Activated T-cell treated with anti-CD3 and anti-CD28 coated beads, Interleukin-2, amount 50 U/mL, for 72 hours (primary cell): ENCODE measurements at regions not wholly inside any gene's neighbourhood (a gene's known extent, or its start where the extent isn't known, plus 50 kb on each side); places are given as distances from the start of the nearest gene placed in this dataset.

Experiments used
- ATAC-seq, 2 donors: fragments of 150-1000 bp; cut with Tn5 transposase; replicated peaks in 1 of 2; 2 replicates each; pipeline ENCODE4 v1.10.0; 2021; ENCODE audit warnings: moderate library complexity in 2 of 2, mild to moderate bottlenecking in 1 of 2
- DNase-seq, 2 donors: peaks; one replicate each; pipeline ENCODE4 v3.0.0; 2021 to 2022; ENCODE audit warnings: mixed read lengths in 1 of 2
- H3K27ac Mint-ChIP-seq: one replicate; pipeline ENCODE4 v1.8.0; 2022; ENCODE audit warnings: mild to moderate bottlenecking, moderate library complexity, mixed read lengths
- H3K27me3 Mint-ChIP-seq: one replicate; pipeline ENCODE4 v1.8.0; 2022; ENCODE audit warnings: low read depth, mixed read lengths
- H3K36me3 Mint-ChIP-seq, 2 donors: one replicate each; pipeline ENCODE4 v1.8.0; 2022; ENCODE audit warnings: mixed read lengths in 2 of 2, mild to moderate bottlenecking in 1 of 2; ENCODE audit not compliant: insufficient read depth in 2 of 2
- H3K4me1 Mint-ChIP-seq: one replicate; pipeline ENCODE4 v1.8.0; 2022; ENCODE audit warnings: low read depth, mixed read lengths
- H3K4me3 Mint-ChIP-seq, 2 donors: one replicate each; pipeline ENCODE4 v1.8.0; 2022; ENCODE audit warnings: mild to moderate bottlenecking in 2 of 2, mixed read lengths in 2 of 2, moderate library complexity in 2 of 2
- H3K9me3 Mint-ChIP-seq, 2 donors: one replicate each; pipeline ENCODE4 v1.8.0; 2022; ENCODE audit warnings: mixed read lengths in 2 of 2

DNA sequence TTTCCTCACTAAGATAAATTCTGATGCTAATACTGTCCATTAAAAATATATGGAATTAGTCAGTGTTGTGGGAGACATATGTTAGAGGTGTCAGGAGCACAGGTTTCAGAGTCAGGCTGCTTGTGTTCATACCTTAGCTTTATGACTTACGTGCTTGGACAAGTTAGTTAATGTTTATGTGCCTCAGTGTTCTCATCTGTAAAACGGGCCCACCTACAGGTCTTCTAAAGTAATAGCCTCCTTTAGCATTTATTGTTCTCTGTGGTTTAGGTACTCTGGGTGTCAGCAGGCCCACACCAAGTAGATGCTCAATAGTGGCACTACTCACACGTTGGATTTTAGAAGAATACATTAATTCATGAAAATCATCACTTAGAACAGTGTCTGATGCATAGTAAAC, 308.7 kb upstream of the ZC3H12C start:
- no peak overlapping the region for H3K4me3 Mint-ChIP-seq
- no peaks in the 10 kb centered on the region for H3K4me1 Mint-ChIP-seq
- no peak for ATAC-seq
- H3K36me3 Mint-ChIP-seq, result no peaks in the 10 kb centered on the region
- no peaks in the 10 kb centered on the region for H3K9me3 Mint-ChIP-seq
- DNase-seq, result no peak
- H3K27ac Mint-ChIP-seq, result no peak overlapping the region
- H3K27me3 Mint-ChIP-seq, result no peaks in the 10 kb centered on the region

DNA sequence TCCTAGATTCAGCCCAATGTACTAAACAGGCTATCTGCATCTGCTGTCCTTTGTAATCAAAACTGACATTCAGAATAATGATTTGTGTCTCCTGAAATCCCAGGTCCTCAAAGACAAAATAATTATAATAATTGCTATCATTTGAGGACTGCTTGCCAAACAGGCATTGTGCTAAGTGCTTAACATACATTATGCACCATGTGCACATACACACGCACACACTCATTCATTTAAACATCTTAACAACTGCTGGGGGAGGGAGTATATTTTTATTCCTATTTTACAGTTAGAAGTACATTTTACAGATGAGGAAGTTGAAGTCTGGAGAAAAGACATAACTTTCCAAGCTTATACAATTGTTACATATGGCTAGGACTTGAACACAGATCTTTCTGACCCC, 308.0 kb upstream of the ZC3H12C start:
- no peaks in the 10 kb centered on the region for H3K36me3 Mint-ChIP-seq
- H3K9me3 Mint-ChIP-seq, result no peaks in the 10 kb centered on the region
- no peak overlapping the region for H3K4me3 Mint-ChIP-seq
- DNase-seq (no peak), ATAC-seq (no peak)
- no peak overlapping the region for H3K27ac Mint-ChIP-seq
- no peaks in the 10 kb centered on the region for H3K27me3 Mint-ChIP-seq
- no peaks in the 10 kb centered on the region for H3K4me1 Mint-ChIP-seq

DNA sequence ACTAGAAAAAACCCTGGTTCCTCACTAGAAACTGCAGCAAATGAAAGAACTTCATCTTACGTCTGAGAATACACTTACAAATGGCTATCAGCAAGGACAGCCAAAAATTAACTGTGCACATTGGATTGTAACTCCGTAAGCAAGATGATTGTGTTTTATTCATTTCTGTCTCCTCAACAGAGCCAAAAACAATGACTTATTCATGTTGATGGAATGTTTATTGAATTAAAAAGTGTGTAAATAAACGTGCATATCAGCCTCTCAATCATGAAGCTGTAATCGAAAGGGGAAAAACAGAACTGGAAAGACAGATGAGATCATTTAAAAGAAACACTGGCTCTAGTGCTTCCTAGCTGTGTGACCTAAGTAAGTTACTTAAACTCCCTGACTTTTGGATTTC, 307.5 kb upstream of the ZC3H12C start:
- H3K4me3 Mint-ChIP-seq, result no peak overlapping the region
- no peak overlapping the region for H3K27ac Mint-ChIP-seq
- H3K9me3 Mint-ChIP-seq, result no peaks in the 10 kb centered on the region
- no peak for ATAC-seq
- H3K4me1 Mint-ChIP-seq, result no peaks in the 10 kb centered on the region
- H3K36me3 Mint-ChIP-seq, result no peaks in the 10 kb centered on the region
- no peaks in the 10 kb centered on the region for H3K27me3 Mint-ChIP-seq
- no peak for DNase-seq

DNA sequence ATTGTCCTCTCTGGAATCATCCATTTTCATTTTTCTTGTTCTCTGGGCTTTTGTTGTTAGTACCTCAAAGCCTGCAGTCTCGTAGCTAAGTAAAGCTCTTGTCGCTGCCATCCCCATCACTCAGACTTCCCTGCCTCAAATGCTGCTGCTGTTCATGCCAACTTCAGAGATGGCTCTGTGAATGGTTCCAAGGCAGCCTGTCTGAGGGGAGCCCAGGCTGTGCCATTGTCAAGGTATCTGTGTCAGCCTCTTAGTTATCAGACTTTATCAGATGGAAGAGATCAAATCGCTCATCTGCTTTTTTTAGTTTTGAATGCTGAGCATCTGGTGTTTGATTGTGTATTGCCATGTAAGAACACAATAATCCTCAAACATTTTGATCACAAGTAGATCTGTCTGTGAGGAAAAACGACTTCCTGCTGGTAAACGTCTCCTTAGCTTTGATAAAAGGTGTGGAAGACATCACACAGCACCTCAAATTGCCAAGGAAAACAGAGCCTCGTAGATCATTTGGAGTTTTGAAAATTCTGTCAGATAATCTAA, 304.2 kb upstream of the ZC3H12C start:
- H3K27me3 Mint-ChIP-seq, result no peaks in the 10 kb centered on the region
- H3K4me3 Mint-ChIP-seq, result no peak overlapping the region
- ATAC-seq (no peak), DNase-seq (no peak)
- H3K9me3 Mint-ChIP-seq, result no peaks in the 10 kb centered on the region
- H3K4me1 Mint-ChIP-seq, result no peaks in the 10 kb centered on the region
- H3K27ac Mint-ChIP-seq, result no peak overlapping the region
- no peaks in the 10 kb centered on the region for H3K36me3 Mint-ChIP-seq

DNA sequence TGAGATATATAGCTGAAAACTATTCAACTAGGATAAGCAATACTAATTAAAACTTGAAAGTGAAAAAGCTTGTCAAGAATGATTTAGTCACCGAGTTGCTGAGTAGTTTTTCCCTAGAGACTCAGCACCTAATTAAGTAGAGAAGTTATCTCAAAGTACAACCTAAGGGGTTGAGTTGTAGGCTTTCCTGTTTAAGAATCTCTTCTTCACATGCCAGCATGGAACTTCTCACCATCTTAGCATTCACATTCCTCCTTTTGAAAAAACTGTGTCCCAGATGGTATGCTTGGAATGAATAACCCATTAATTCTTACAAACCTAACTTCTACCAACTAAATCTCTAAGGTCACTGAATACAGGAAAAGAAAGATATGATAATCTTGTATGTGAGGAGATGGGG, 303.3 kb upstream of the ZC3H12C start:
- H3K9me3 Mint-ChIP-seq, result no peaks in the 10 kb centered on the region
- no peak for ATAC-seq
- H3K27ac Mint-ChIP-seq, result no peak overlapping the region
- H3K27me3 Mint-ChIP-seq, result no peaks in the 10 kb centered on the region
- no peak for DNase-seq
- H3K36me3 Mint-ChIP-seq, result no peaks in the 10 kb centered on the region
- no peaks in the 10 kb centered on the region for H3K4me1 Mint-ChIP-seq
- H3K4me3 Mint-ChIP-seq, result no peak overlapping the region

DNA sequence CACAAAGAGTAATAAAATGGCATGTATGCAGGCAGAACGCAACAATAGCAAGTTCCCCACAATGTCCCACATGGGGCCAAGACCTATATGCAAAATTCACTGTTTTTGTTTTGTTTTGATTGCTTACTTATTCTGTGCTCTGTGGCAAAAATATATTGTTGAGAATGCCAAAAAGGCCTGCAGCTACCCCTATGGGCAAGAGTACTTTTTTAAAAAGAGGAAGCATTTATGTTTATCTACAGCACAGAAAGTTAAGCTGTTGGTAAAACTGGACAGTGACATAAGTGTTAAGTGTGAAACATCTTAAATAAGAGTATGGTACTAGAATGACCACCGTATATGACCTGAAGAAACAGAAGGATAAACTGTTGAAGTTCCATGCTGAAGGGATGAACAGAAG, 301.9 kb upstream of the ZC3H12C start:
- no peak overlapping the region for H3K4me3 Mint-ChIP-seq
- DNase-seq (no peak), ATAC-seq (no peak)
- H3K27ac Mint-ChIP-seq, result no peak overlapping the region
- H3K4me1 Mint-ChIP-seq, result no peaks in the 10 kb centered on the region
- no peaks in the 10 kb centered on the region for H3K36me3 Mint-ChIP-seq
- H3K9me3 Mint-ChIP-seq, result no peaks in the 10 kb centered on the region
- H3K27me3 Mint-ChIP-seq, result no peaks in the 10 kb centered on the region

DNA sequence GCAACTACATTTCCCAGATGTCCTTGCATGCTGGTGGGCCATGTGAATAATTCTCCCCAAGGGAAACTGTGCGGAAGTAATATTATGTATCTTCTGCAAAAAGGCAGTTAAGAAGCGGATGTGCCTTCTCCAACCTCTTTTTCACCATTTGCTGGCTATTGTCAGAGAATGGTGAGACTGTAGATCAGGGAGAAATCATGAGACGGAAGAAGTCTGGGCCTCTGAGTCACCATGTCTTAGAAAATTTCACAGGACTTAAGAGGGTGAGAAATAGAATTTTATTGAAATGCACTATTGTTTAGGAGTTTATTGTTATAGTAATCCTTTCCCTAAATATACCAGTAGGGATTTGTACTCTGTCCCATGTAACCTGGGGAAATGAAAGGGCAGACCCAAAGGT, 298.7 kb upstream of the ZC3H12C start:
- DNase-seq, result no peak
- Mint-ChIP-seq H3K36me3 (no peaks in the 10 kb centered on the region), H3K27ac (no peak overlapping the region), H3K4me1 (no peaks in the 10 kb centered on the region), H3K9me3 (no peaks in the 10 kb centered on the region), H3K27me3 (no peaks in the 10 kb centered on the region), H3K4me3 (no peak overlapping the region)
- no peak for ATAC-seq

DNA sequence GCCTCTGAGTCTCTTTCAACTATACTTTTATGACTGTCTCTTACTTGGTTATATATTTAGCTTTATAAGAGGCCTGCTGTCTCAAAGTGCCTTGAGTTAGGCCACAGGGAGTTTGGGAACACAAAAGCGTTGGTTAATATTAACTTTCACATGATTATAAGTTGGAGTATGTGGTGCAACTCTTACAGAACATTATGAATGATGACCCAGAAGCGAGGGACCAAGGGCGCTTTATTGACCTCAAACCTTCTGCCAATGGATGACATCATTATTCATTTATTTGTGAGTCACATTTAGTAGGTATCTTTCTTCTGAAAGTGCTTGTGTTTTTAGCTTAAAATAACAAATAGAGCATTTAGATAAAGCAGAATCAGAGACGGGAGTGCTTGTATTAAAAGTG, 298.0 kb upstream of the ZC3H12C start:
- Mint-ChIP-seq H3K4me3 (no peak overlapping the region), H3K27ac (no peak overlapping the region), H3K4me1 (no peaks in the 10 kb centered on the region), H3K36me3 (no peaks in the 10 kb centered on the region), H3K27me3 (no peaks in the 10 kb centered on the region), H3K9me3 (no peaks in the 10 kb centered on the region)
- ATAC-seq (no peak), DNase-seq (no peak)

DNA sequence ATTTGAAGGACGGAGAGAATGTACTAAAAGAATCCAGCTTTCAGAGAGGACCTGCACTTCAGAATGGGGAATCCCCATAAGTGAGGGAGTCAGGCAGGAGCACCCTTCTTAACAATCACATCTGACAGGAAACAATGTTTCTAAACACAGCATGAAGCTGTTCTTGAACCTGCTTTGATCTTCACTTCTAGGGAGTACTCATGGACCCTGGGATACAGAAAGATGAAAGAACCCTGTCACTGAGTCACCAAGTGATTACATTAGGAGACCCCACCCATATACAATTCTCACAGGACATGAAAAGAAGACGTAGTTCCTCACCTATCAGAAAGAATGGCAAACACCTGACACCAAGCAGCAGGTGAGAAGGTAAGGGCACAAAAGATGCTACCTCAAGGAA, 296.9 kb upstream of the ZC3H12C start:
- Mint-ChIP-seq H3K36me3 (no peaks in the 10 kb centered on the region), H3K4me1 (no peaks in the 10 kb centered on the region), H3K27me3 (no peaks in the 10 kb centered on the region), H3K4me3 (no peak overlapping the region), H3K27ac (no peak overlapping the region), H3K9me3 (no peaks in the 10 kb centered on the region)
- ATAC-seq (no peak), DNase-seq (no peak)

DNA sequence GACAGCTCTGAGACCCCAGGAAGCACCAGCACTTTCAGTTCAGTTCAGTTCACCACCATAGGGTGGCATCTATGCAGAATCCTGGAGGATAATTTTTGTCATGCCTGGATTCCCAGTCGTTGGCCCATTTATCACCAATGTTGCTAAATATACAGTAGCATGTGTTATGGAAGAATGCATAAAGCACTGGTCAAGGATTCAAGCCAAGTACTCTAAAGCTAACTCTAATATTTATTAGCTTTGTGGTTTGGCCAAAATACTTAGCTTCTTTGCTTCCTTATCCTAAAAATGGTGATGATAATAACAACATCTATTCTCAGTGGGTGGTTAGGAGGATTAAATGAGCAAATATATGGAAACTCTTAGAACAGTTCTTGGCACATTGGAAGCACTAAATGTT, 294.7 kb upstream of the ZC3H12C start:
- Mint-ChIP-seq H3K36me3 (no peaks in the 10 kb centered on the region), H3K4me3 (no peak overlapping the region)

DNA sequence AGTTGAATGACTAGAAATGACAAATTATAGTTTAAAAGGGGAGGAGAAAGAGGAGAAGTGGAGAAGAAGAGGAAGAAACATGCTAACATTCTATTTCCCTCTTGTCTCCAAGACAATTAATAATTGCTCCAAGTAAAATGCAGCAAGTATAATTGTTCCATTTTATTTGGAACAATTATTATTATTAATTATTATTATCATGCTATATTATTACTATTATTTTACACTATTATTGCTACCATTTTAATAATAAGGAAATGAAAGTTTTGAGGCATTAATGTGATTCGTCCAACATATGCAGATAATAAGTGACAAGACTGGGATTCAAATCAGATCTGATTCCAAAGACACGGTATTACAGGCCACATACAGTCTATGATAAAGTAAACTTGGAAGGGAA, 293.6 kb upstream of the ZC3H12C start:
- H3K4me3 Mint-ChIP-seq, result no peak overlapping the region
- H3K27me3 Mint-ChIP-seq, result no peaks in the 10 kb centered on the region
- H3K36me3 Mint-ChIP-seq, result no peaks in the 10 kb centered on the region
- no peak for ATAC-seq
- H3K27ac Mint-ChIP-seq, result no peak overlapping the region
- H3K9me3 Mint-ChIP-seq, result peaks cover 0 to 2% of the 10 kb centered on the region in 2 donors
- no peaks in the 10 kb centered on the region for H3K4me1 Mint-ChIP-seq
- no peak for DNase-seq

More for the DNA sequence above, 294.7 kb upstream of the ZC3H12C start:
- Mint-ChIP-seq H3K4me1 (no peaks in the 10 kb centered on the region), H3K27ac (no peak overlapping the region), H3K9me3 (no peaks in the 10 kb centered on the region), H3K27me3 (no peaks in the 10 kb centered on the region)
- no peak for DNase-seq
- no peak for ATAC-seq

DNA sequence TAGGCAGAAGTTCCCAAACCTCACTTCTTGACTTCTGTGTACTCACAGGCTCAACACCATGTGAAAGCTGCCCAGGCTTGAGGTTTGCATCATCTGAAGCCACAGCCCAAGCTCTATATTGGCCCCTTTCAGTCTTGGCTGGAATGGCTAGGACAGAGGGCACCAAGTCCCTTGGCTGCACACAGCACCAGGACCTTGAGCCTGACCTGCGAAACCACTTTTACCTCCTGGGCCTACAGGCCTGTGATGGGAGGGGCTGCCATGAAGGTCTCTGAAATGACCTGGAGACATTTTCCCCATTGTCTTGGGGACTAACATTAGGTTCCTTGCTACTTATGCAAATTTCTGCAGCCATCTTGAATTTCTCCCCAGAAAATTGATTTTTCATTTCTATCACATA, 288.3 kb upstream of the ZC3H12C start:
- no peak overlapping the region for H3K27ac Mint-ChIP-seq
- H3K4me3 Mint-ChIP-seq, result no peak overlapping the region
- H3K36me3 Mint-ChIP-seq, result no peaks in the 10 kb centered on the region
- no peaks in the 10 kb centered on the region for H3K4me1 Mint-ChIP-seq
- ATAC-seq (no peak), DNase-seq (no peak)
- no peaks in the 10 kb centered on the region for H3K27me3 Mint-ChIP-seq
- H3K9me3 Mint-ChIP-seq, result peaks cover 4 to 9% of the 10 kb centered on the region in 2 donors

DNA sequence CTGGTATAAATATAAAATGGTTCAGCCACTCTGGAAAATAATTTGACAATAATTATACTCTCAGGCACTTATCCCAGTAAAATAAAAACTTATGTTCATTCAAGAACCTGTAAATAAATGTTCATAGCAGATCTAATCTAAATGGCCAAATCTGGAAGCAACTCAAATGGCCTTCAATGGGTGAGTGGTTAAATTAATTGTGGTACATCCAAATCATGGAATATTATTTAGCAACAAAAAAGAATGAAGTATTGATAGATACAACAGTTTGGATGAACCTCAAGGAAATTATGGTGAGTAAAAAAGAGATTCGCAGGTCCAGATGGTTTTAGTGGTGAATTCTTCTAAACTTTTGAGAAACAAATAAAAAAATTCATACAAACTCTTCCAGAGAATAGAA, 287.0 kb upstream of the ZC3H12C start:
- no peak for ATAC-seq
- H3K36me3 Mint-ChIP-seq, result no peaks in the 10 kb centered on the region

DNA sequence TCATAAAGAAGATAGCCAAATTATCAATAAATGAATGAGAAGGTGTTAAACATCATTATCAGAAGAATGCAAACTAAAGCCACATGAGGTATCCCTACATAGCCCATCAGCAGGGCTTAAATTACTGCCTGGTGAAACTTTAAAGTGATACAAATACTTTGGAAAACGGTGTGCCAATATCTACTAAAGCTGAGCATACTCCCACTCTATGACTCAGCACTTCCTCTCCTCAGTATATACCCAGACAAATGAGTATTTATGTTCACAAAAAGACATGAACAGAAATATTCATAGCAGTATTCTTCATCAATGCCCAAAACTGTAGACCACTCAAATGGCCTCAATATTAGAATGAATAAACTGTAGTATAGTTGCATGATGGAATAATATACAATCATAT, 284.6 kb upstream of the ZC3H12C start:
- H3K9me3 Mint-ChIP-seq, result peaks cover 4 to 9% of the 10 kb centered on the region in 2 donors
- H3K36me3 Mint-ChIP-seq, result no peaks in the 10 kb centered on the region
- no peak overlapping the region for H3K4me3 Mint-ChIP-seq
- no peaks in the 10 kb centered on the region for H3K4me1 Mint-ChIP-seq
- H3K27me3 Mint-ChIP-seq, result no peaks in the 10 kb centered on the region
- ATAC-seq (no peak), DNase-seq (no peak)
- H3K27ac Mint-ChIP-seq, result no peak overlapping the region

More for the DNA sequence above, 287.0 kb upstream of the ZC3H12C start:
- Mint-ChIP-seq H3K27me3 (no peaks in the 10 kb centered on the region), H3K27ac (no peak overlapping the region), H3K4me1 (no peaks in the 10 kb centered on the region), H3K9me3 (peaks cover 4 to 9% of the 10 kb centered on the region in 2 donors), H3K4me3 (no peak overlapping the region)
- no peak for DNase-seq
